BLaER1 (cell line): ENCODE measurements at regions not wholly inside any gene's neighbourhood (a gene's known extent, or its start where the extent isn't known, plus 50 kb on each side); places are given as distances from the start of the nearest gene placed in this dataset.

Experiments
- H3K27ac ChIP-seq: shearing (Covaris generic); formaldehyde crosslinking; 2 replicates; pipeline ENCODE4 v1.8.1; 2022
- H3K27me3 ChIP-seq: shearing (Covaris generic); formaldehyde crosslinking; 2 replicates; pipeline ENCODE4 v1.8.1; 2022
- H3K36me3 ChIP-seq: shearing (Covaris generic); formaldehyde crosslinking; 2 replicates; pipeline ENCODE4 v1.8.1; 2022
- H3K4me1 ChIP-seq: shearing (Covaris generic); formaldehyde crosslinking; 2 replicates; pipeline ENCODE4 v1.8.1; 2022
- H3K4me2 ChIP-seq: shearing (Covaris generic); formaldehyde crosslinking; 2 replicates; pipeline ENCODE4 v1.8.1; 2022
- H3K4me3 ChIP-seq: shearing (Covaris generic); formaldehyde crosslinking; 2 replicates; pipeline ENCODE4 v1.8.1; 2022
- H3K9ac ChIP-seq: shearing (Covaris generic); formaldehyde crosslinking; 2 replicates; pipeline ENCODE4 v1.8.1; 2022
- H3K9me3 ChIP-seq: shearing (Covaris generic); formaldehyde crosslinking; 2 replicates; pipeline ENCODE4 v1.8.1; 2022
- H4K20me1 ChIP-seq: shearing (Covaris generic); formaldehyde crosslinking; 2 replicates; pipeline ENCODE4 v1.8.1; 2022
- Cebpa-rat ChIP-seq: shearing (Covaris generic); IDR thresholded peaks from 2 replicates; pipeline ENCODE4 v1.8.1; 2022

DNA sequence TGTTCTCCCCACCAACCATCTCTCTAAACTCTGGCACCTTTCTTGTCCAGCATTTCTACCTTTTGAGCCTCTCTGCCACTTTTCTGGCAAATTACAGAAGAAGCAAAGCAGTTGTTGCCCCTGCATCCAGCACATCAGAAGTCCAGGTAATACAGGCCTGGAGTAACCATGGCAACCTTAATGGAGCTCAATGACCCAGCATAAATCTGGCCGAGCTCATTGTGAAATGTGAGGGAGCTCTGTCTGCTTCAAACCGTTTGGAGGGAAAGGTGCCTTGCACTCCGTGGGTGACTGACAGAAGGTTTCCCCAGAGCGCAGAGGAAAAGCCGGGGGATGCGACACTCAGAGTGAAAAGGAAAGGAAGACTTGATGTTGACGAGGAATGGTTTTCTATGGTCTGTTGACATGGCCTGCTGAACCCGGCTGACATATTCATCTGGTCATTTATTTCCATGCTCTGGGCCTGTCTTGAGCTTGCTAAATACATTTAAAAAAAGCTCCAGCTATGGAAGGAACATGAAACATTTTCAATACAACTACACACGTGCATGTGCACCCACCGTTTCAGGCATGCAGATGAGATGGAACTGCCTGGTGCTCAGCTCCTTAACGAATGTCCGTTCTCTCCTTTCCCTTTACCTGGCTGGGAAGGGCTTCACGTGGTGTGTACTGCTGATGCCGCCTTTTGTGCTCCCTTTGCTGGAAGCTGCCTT lies 74.9 kb downstream of the ADRA2A start:
- H3K36me3 ChIP-seq, result no peaks in the 10 kb centered on the region
- H4K20me1 ChIP-seq, result no peaks in the 10 kb centered on the region
- no peaks in the 10 kb centered on the region for H3K27me3 ChIP-seq

DNA sequence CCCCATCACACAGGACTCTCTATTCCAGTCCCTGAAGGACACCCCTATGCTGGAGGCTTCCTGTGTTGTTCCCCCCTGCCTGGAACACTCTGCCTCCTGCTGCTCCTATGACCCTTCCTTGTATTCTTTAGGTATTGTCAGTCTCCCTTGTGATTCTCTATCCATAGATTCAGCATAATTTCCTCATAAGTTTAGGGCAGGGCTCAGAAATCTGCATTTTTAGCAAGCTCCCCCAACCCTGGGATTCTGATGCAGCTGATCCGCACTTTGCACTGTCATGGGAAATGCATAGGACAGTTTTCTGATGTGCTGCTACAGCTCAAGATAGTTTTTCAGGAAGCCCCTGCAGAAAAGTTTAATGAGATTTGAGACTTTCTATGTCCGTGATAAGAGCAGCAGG lies 79.9 kb downstream of the ADRA2A start:
- Histone ChIP-seq H3K27ac (no peak overlapping the region), H3K4me2 (no peak overlapping the region), H3K4me1 (no peaks in the 10 kb centered on the region), H3K27me3 (no peaks in the 10 kb centered on the region), H3K36me3 (no peaks in the 10 kb centered on the region), H3K9me3 (no peaks in the 10 kb centered on the region), H4K20me1 (no peaks in the 10 kb centered on the region), H3K9ac (no peak overlapping the region), H3K4me3 (no peak overlapping the region)
- no peak for TF ChIP-seq Cebpa-rat

More for the DNA sequence above, 74.9 kb downstream of the ADRA2A start:
- no peak overlapping the region for H3K4me3 ChIP-seq
- TF ChIP-seq Cebpa-rat, result no peak
- no peak overlapping the region for H3K4me2 ChIP-seq
- H3K9ac ChIP-seq, result no peak overlapping the region
- H3K27ac ChIP-seq, result no peak overlapping the region
- H3K9me3 ChIP-seq, result no peaks in the 10 kb centered on the region
- no peaks in the 10 kb centered on the region for H3K4me1 ChIP-seq

DNA sequence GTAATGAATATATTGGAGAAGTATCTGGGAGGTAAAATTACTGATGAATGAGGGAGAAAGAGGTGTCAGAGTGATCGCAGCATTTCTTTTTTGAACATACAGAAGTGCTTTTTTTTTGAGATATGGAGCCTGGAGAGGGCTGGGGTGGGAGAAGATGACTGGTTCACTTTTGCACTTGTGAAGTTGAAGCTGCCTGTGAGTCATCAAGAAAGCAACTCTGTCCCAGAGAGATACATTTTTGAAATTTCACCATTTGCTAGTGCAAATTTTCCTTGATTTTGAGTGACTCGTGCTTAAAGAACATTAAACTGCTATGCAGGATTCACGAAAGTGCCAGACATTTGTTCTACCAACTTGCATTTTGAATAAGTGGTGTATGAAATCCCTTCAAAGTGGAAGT lies 81.8 kb downstream of the ADRA2A start:
- TF ChIP-seq Cebpa-rat, result no peak
- H4K20me1 ChIP-seq, result no peaks in the 10 kb centered on the region

DNA sequence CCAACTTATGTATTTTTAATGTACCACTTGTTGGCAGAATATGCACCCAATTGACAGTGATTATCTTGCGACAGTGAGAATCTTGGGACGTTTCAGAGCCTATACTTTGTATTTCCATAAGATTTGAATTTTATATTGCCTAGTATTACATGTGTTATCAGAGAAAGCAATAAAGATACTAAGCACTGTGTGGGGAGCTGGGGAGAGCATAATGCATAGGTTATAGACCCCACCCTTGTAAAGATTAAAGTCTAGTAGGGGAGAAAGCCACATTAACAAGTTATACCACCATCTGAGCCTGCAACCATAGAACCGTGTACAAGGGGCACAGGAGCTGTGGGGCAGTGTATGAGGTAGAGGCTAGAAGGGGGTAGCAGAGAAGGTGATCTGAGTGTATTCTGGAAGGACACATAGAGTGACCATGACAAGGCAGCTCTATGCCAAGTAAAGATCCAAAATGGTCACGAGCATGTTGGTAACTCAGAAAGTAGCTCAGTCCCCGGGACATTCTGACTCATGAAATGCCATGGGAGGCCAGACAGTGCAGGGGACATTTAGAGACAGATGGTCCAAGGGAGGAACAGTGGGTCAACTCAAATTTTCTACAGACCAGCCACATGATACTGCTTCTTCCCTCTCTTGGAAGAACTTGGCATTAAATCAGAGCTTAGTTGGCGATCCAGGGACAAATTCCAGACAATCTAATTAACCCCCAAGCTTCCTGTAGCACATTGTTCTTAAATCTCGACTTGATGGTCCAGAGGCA lies 84.5 kb downstream of the ADRA2A start:
- H4K20me1 ChIP-seq, result no peaks in the 10 kb centered on the region
- H3K4me1 ChIP-seq, result no peaks in the 10 kb centered on the region
- no peak for TF ChIP-seq Cebpa-rat
- H3K27me3 ChIP-seq, result no peaks in the 10 kb centered on the region
- H3K4me2 ChIP-seq, result no peak overlapping the region
- no peak overlapping the region for H3K9ac ChIP-seq
- no peak overlapping the region for H3K27ac ChIP-seq
- H3K4me3 ChIP-seq, result no peak overlapping the region
- H3K9me3 ChIP-seq, result no peaks in the 10 kb centered on the region
- H3K36me3 ChIP-seq, result no peaks in the 10 kb centered on the region

More for the DNA sequence above, 81.8 kb downstream of the ADRA2A start:
- Histone ChIP-seq H3K27me3 (no peaks in the 10 kb centered on the region), H3K4me3 (no peak overlapping the region), H3K4me1 (no peaks in the 10 kb centered on the region), H3K27ac (no peak overlapping the region), H3K9me3 (no peaks in the 10 kb centered on the region), H3K9ac (no peak overlapping the region), H3K36me3 (no peaks in the 10 kb centered on the region), H3K4me2 (no peak overlapping the region)

DNA sequence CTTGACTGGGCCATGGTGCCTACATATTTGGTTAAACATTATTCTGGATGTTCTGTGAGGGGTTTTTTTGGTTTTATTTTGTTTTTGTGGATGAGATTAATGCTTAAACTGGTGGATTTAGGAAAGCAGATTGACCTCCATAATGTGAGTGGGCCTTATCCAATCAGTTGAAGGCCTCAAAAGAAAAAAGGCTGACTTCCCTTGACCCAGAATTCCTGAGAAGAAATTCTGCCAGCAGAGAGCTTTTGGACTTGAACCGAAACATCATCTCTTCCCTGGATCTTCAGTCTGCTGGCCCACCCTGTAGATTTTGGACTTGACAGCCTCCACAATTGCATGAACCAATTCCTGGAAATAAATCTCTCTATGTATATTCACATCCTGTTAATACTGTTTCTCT lies 94.4 kb downstream of the ADRA2A start:
- Histone ChIP-seq H4K20me1 (no peaks in the 10 kb centered on the region), H3K4me3 (no peak overlapping the region), H3K4me1 (no peaks in the 10 kb centered on the region), H3K27ac (no peak overlapping the region), H3K36me3 (no peaks in the 10 kb centered on the region), H3K9me3 (no peaks in the 10 kb centered on the region), H3K27me3 (no peaks in the 10 kb centered on the region), H3K4me2 (no peak overlapping the region), H3K9ac (no peak overlapping the region)
- no peak for TF ChIP-seq Cebpa-rat

DNA sequence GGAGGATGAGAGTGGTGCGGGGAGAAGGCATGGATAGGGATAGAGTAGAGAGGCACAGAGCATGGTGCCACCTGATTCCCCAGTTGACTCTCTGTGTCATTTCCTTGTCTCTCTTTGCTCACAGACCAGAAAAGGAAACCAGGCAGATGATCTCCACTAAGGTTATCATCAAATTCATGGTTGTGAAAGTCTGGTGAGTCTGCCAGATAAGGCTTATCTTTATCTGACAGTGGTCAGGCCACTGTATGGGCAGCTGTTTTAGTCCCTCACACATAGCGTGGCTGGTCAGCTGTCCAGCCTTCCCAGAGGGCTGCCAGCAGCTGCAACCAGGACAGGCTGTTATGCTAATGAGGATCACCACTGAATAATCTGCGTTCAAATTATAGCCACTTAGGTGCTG lies 99.0 kb downstream of the ADRA2A start:
- no peaks in the 10 kb centered on the region for H3K27me3 ChIP-seq
- H3K36me3 ChIP-seq, result no peaks in the 10 kb centered on the region
- H4K20me1 ChIP-seq, result no peaks in the 10 kb centered on the region
- H3K4me3 ChIP-seq, result no peak overlapping the region
- no peak overlapping the region for H3K9ac ChIP-seq
- H3K9me3 ChIP-seq, result no peaks in the 10 kb centered on the region
- H3K4me1 ChIP-seq, result no peaks in the 10 kb centered on the region
- no peak for TF ChIP-seq Cebpa-rat
- H3K4me2 ChIP-seq, result no peak overlapping the region
- no peak overlapping the region for H3K27ac ChIP-seq

DNA sequence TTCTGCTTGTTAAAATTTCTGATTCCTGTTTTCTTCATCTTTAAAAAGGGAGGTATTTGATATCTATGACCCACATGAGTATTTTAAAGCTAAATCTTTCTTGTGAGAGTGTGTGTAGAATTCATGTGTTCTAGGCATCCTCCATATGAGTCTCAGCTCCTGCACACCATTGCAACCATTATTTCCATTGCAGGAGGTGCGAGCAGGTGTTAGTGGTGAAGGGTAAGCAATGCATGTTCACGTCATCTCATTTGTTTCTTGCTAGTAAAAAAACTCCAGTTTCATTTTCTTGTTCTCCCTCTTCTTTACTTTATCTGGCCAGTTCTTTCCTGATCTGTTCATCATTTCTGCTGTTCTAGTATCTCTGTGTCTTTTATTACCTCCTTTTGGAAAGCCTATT lies 100.5 kb downstream of the ADRA2A start:
- no peak overlapping the region for H3K4me3 ChIP-seq
- H4K20me1 ChIP-seq, result no peaks in the 10 kb centered on the region
- no peak overlapping the region for H3K4me2 ChIP-seq

DNA sequence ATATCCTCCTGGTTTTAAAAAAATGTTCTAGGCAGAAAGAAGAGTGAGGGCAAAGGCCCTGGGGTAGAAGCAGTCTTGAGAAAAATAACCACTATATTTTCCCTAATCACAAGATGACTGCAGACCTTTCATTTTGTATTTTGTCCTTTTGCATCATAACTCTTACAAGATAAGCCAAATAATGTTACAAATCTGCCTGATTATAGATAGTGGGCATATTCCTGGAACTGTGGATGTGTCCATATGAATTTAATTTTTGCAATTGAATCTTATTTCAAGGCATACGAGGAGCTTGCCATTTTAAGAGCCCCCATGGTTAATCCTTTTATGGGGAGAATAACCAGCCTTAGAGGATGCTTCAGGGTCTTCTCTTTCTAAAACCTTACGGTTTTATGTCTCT lies 102.7 kb downstream of the ADRA2A start:
- no peaks in the 10 kb centered on the region for H3K9me3 ChIP-seq
- H4K20me1 ChIP-seq, result no peaks in the 10 kb centered on the region
- no peak overlapping the region for H3K27ac ChIP-seq
- H3K27me3 ChIP-seq, result no peaks in the 10 kb centered on the region
- no peak for TF ChIP-seq Cebpa-rat
- no peaks in the 10 kb centered on the region for H3K36me3 ChIP-seq
- H3K9ac ChIP-seq, result no peak overlapping the region
- no peak overlapping the region for H3K4me2 ChIP-seq
- no peak overlapping the region for H3K4me3 ChIP-seq
- no peaks in the 10 kb centered on the region for H3K4me1 ChIP-seq

More for the DNA sequence above, 100.5 kb downstream of the ADRA2A start:
- Histone ChIP-seq H3K27me3 (no peaks in the 10 kb centered on the region), H3K27ac (no peak overlapping the region), H3K9ac (no peak overlapping the region), H3K4me1 (no peaks in the 10 kb centered on the region), H3K9me3 (no peaks in the 10 kb centered on the region), H3K36me3 (no peaks in the 10 kb centered on the region)
- no peak for TF ChIP-seq Cebpa-rat

DNA sequence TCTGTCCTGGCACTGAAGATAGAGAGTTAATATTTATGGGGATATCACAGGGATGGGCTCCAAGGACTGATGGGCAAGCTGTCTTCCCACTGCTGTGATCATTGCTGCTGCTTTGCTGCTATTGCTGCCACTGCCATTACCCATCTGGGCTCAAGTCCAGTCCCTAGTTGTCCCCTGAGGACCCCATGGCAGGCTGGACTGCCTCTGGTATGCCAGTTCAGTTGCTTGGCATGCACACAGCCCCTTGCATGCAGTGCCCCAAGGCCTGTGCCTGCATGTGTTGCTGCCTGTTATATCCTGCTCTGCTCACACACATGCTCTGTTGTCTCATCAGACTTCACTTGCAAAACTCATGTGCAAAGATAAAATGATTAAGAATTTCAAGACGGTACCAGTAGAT lies 109.5 kb downstream of the ADRA2A start:
- no peaks in the 10 kb centered on the region for H3K4me1 ChIP-seq
- no peaks in the 10 kb centered on the region for H3K9me3 ChIP-seq
- H3K36me3 ChIP-seq, result no peaks in the 10 kb centered on the region
- no peak for TF ChIP-seq Cebpa-rat
- H3K9ac ChIP-seq, result no peak overlapping the region
- no peak overlapping the region for H3K4me2 ChIP-seq
- no peaks in the 10 kb centered on the region for H3K27me3 ChIP-seq
- H3K4me3 ChIP-seq, result no peak overlapping the region
- H4K20me1 ChIP-seq, result no peaks in the 10 kb centered on the region
- H3K27ac ChIP-seq, result no peak overlapping the region

DNA sequence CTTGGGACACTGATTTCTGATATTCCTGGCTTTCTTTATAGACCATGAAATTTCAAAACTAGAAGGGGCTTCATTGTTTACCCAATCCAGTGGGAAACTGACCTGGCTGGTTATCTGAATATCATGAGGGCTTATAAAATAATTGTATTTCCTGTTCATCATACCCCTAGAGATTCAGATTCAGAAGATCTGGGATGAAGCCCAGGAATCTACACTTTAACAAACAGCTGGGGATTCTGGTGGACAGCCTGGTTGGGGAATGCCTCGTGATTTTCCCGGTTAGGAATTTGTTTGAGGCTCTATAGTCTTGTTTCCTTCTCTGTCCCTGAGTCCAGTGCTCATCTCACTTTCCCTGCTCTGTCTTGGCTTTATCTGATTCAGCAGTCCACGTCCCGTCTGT lies 110.3 kb downstream of the ADRA2A start:
- Histone ChIP-seq H3K4me1 (no peaks in the 10 kb centered on the region), H3K4me3 (no peak overlapping the region), H3K27ac (no peak overlapping the region), H3K9ac (no peak overlapping the region), H3K9me3 (no peaks in the 10 kb centered on the region), H4K20me1 (no peaks in the 10 kb centered on the region), H3K27me3 (no peaks in the 10 kb centered on the region), H3K36me3 (no peaks in the 10 kb centered on the region), H3K4me2 (no peak overlapping the region)
- no peak for TF ChIP-seq Cebpa-rat
